ENCODE measurements at regions not wholly inside any gene's neighbourhood (a gene's known extent, or its start where the extent isn't known, plus 50 kb on each side); places are given as distances from the start of the nearest gene placed in this dataset.

DNA sequence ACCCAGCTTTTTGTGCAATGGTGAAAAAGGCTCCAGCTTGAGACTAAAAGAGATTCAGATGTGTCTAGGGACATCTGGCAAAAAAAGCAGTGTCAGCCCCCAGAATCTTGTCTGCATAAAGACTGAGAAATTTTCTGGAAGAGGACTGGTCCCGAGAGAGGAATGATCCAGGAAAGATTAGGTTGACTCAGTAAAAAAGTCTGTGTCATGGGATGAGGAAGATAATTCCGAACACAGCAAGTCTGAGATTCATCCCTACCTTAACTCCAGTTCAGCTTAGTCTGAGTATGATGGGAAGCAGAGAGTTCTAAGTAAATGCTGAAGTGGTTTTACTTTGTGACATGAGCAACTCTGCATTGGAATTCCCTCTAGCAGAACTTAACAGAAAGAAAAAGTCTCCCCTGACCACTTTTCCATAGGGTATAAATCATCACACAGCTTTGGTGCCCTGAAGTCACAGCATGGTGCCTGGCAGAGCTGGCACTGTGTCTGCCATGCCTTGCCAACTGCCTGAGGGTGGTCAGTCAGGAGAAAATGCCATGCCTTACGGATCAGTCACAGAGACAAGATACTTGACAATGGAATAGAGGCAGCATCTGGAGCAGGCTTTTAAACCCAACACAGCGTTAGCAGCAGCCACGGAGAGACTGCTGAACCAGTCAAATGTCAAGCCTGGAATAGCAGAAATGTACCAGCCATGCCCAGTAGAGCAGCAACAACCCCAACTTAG, 153.4 kb downstream of the ZC3H11B start:
- DNase-seq (ENCODE audit: low read depth in 1 of 2, low spot score in 1 of 2) = no peak
- TF ChIP-seq, protein P1, sequence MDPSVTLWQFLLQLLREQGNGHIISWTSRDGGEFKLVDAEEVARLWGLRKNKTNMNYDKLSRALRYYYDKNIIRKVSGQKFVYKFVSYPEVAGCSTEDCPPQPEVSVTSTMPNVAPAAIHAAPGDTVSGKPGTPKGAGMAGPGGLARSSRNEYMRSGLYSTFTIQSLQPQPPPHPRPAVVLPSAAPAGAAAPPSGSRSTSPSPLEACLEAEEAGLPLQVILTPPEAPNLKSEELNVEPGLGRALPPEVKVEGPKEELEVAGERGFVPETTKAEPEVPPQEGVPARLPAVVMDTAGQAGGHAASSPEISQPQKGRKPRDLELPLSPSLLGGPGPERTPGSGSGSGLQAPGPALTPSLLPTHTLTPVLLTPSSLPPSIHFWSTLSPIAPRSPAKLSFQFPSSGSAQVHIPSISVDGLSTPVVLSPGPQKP (IDR thresholded peaks at IDR 0.05; ENCODE audit: low read depth, low read length) = no peak
- TF ChIP-seq ESRRA (IDR thresholded peaks at IDR 0.05; ENCODE audit: borderline replicate concordance, low read length) (no peak), RARB (CRISPR knock-in tag; IDR thresholded peaks at IDR 0.05) (no peak), POLR2A (IDR thresholded peaks at IDR 0.05; ENCODE audit: low read length) (no peak)
- Histone ChIP-seq H3K4me2 (no peak overlapping the region), H3K27ac (no peak overlapping the region), H3K4me3 (no peak overlapping the region), H3K4me1 (no peaks in the 10 kb centered on the region), H3K9me3 (peaks cover 1% of the 10 kb centered on the region; the same call in 2 of the 3 replicates)
- ChIA-PET CTCF (interaction anchor here (0.7 kb wide), 1 partner anchor 18 kb away, joined by 3 read pairs; no protein-coding TSS in a partner anchor), POLR2A (no interaction called here)
- WGBS (ENCODE audit: missing lambda C conversion rate) = 57% methylated on average over 5 of the region's 5 CpGs
- FAIRE-seq = no peak
- ATAC-seq = peak; percentile 30 to 31; a peak in 3 of 6 replicates

DNA sequence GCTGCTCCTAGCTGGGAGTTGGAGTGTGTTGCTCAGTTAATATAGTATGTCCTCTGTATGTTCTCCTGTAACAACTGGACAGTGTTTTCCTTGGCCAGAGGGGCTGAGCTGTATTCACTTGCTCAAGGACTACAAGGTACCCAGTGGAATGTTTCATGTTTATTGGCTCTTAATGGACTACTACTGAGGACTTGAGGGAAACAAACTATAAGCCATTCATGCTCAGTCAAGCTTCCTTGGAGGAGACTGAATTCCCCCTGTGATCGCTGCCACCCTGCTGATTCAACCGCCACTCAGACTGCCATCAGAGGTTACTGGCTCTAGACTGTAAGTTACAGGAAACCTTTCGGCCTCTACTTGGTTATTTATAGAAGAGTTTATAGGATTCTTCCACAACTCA, 166.6 kb downstream of the ZC3H11B start:
- no peak overlapping the region for H3K27ac ChIP-seq
- FAIRE-seq (no peak), ATAC-seq (no peak), DNase-seq (ENCODE audit: low read depth in 1 of 2, low spot score in 1 of 2) (no peak)
- TF ChIP-seq NR3C1 (IDR thresholded peaks at IDR 0.05) (no peak), FOXS1 (CRISPR knock-in tag; IDR thresholded peaks at IDR 0.05) (no peak), RCOR1 (IDR thresholded peaks at IDR 0.05; ENCODE audit: low read depth, low read length) (no peak), CBX8 (IDR thresholded peaks at IDR 0.05) (no peak), TFCP2L1 (CRISPR knock-in tag; IDR thresholded peaks at IDR 0.05) (no peak), ZNF302 (CRISPR knock-in tag; IDR thresholded peaks at IDR 0.05) (no peak), MAZ (IDR thresholded peaks at IDR 0.05; ENCODE audit: borderline replicate concordance, low read depth, low read length) (no peak)
- H3K9me3 ChIP-seq = no peaks in the 10 kb centered on the region
- peaks cover 13% of the 10 kb centered on the region for H3K4me1 ChIP-seq
- POLR2A ChIA-PET = no interaction called here
- no peak overlapping the region for H3K4me3 ChIP-seq
- 40% methylated on average over 3 of the region's 3 CpGs for WGBS (ENCODE audit: missing lambda C conversion rate)
- H3K4me2 ChIP-seq = no peak overlapping the region
- CTCF ChIA-PET = no interaction called here

- DNase-seq (ENCODE audit: low read depth in 1 of 2, low spot score in 1 of 2) (no peak), ATAC-seq (no peak), FAIRE-seq (no peak)
- H3K9me3 ChIP-seq = no peaks in the 10 kb centered on the region
- ChIA-PET POLR2A (no interaction called here), CTCF (no interaction called here)
- 59% methylated on average over 2 of the region's 2 CpGs for WGBS (ENCODE audit: missing lambda C conversion rate)
- TF ChIP-seq CBX2 (IDR thresholded peaks at IDR 0.05; ENCODE audit: borderline replicate concordance, low read depth) = no peak
- no peak for TF ChIP-seq MAZ (IDR thresholded peaks at IDR 0.05; ENCODE audit: borderline replicate concordance, low read depth, low read length)
- TF ChIP-seq KDM5A (IDR thresholded peaks at IDR 0.05) = no peak
- TF ChIP-seq, protein P2, sequence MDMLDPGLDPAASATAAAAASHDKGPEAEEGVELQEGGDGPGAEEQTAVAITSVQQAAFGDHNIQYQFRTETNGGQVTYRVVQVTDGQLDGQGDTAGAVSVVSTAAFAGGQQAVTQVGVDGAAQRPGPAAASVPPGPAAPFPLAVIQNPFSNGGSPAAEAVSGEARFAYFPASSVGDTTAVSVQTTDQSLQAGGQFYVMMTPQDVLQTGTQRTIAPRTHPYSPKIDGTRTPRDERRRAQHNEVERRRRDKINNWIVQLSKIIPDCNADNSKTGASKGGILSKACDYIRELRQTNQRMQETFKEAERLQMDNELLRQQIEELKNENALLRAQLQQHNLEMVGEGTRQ (IDR thresholded peaks at IDR 0.05) = no peak
- no peak for TF ChIP-seq ZNF302 (CRISPR knock-in tag; IDR thresholded peaks at IDR 0.05)
- TF ChIP-seq, protein P3, sequence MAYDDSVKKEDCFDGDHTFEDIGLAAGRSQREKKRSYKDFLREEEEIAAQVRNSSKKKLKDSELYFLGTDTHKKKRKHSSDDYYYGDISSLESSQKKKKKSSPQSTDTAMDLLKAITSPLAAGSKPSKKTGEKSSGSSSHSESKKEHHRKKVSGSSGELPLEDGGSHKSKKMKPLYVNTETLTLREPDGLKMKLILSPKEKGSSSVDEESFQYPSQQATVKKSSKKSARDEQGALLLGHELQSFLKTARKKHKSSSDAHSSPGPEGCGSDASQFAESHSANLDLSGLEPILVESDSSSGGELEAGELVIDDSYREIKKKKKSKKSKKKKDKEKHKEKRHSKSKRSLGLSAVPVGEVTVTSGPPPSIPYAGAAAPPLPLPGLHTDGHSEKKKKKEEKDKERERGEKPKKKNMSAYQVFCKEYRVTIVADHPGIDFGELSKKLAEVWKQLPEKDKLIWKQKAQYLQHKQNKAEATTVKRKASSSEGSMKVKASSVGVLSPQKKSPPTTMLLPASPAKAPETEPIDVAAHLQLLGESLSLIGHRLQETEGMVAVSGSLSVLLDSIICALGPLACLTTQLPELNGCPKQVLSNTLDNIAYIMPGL (CRISPR knock-in tag; IDR thresholded peaks at IDR 0.05; ENCODE audit: borderline replicate concordance) = no peak
- TF ChIP-seq FOSB (CRISPR knock-in tag; IDR thresholded peaks at IDR 0.05) = no peak
- TF ChIP-seq PHF8 (IDR thresholded peaks at IDR 0.05; ENCODE audit: borderline replicate concordance, low read depth) = no peak
- TF ChIP-seq, protein P1 (IDR thresholded peaks at IDR 0.05; ENCODE audit: low read depth, low read length) = no peak
- no peak overlapping the region for H3K27ac ChIP-seq
- H3K4me1 ChIP-seq = peaks cover 13% of the 10 kb centered on the region
- H3K4me2 ChIP-seq = no peak overlapping the region
- H3K4me3 ChIP-seq = no peak overlapping the region
These were observed 167.0 kb downstream of the ZC3H11B start for GRCh38 chr1:219445864-219446263.

Measured in A549 (cell line).